H1 (cell line): ENCODE measurements at regions not wholly inside any gene's neighbourhood (a gene's known extent, or its start where the extent isn't known, plus 50 kb on each side); places are given as distances from the start of the nearest gene placed in this dataset.

Source experiments
- FOSL1 ChIP-seq: IDR thresholded peaks from 2 replicates; pipeline ENCODE4 v1.6.1; 2011; ENCODE audit warnings: mild to moderate bottlenecking, low read depth, low read length, moderate library complexity; ENCODE audit not compliant: insufficient read depth
- RFX5 ChIP-seq: IDR thresholded peaks from 2 replicates; pipeline ENCODE4 v1.6.1; 2011; ENCODE audit warnings: low read depth, low read length, improper control_type of control experiment, borderline replicate concordance
- RXRA ChIP-seq: IDR thresholded peaks from 2 replicates; pipeline ENCODE4 v1.6.1; 2011; ENCODE audit warnings: low read depth, mild to moderate bottlenecking, low read length, moderate library complexity; ENCODE audit not compliant: insufficient read depth
- SP1 ChIP-seq: IDR thresholded peaks from 2 replicates; pipeline ENCODE4 v1.6.1; 2011; ENCODE audit warnings: low read depth, low read length

- no peak for TF ChIP-seq RFX5
- no peak for TF ChIP-seq FOSL1
- TF ChIP-seq SP1 = no peak
- TF ChIP-seq RXRA = no peak
- TF ChIP-seq, all 59 proteins: peak for 0
Observed at GRCh38 chr10:130713731-130714130, 577.5 kb downstream of the GLRX3 start (continued).
